ENCODE measurements at regions not wholly inside any gene's neighbourhood (a gene's known extent, or its start where the extent isn't known, plus 50 kb on each side); places are given as distances from the start of the nearest gene placed in this dataset.
"Not testable (repeated sequence)": the region's sequence is repeated elsewhere in the genome, so short reads cannot be mapped to it uniquely, and the experiment has no call there.

DNA sequence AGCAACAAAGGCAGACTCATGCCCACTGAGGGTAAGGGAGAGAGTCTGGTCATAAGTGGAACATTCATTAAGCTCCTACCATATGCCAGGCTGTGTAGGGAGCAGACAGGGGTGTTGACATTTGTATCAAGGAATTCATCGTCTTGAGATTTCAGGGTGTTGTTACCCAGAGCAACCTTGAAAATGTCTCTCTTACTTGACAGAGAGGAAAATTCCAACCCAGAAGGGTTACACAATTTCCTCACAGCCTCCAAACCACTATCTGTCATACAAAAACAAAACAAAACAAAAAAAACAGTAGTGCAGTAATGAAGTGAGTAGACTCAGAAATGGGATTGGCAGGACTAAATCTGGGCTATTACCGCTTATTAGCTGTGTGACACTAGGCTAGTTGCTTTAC is 113.2 kb downstream of the MIAT start:
- no peak for FAIRE-seq

DNA sequence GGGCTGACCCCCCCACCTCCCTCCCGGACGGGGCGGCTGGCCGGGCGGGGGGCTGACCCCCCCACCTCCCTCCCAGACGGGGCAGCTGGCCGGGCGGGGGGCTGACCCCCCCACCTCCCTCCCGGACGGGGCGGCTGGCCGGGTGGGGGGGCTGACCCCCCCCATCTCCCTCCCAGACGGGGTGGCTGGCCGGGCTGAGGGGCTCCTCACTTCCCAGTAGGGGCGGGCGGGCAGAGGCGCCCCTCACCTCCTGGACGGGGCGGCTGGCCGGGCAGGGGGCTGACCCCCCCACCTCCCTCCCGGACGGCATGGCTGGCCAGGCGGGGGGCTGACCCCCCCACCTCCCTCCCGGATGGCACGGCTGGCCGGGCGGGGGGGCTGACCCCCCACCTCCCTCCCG is 115.7 kb downstream of the MIAT start:
- not testable (repeated sequence) for FAIRE-seq

DNA sequence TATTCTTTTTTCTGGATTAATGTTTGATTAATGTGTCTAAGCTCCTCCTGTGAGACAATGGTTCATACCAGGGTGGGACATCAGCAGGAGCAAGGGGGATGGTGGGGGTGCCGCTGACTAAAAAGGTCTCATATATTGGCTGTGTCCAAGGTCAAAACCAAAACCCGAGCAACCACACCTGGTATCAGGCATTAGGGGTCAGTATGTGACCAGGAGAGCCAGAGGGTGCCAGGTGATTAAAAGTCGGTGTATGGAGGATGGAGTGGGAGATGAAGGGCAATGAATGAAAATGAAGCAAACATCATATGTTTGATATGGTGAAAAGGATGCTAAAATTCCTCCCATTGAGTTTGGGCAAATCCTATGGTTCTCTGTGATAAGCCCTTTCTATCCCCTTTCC is 118.0 kb downstream of the MIAT start:
- no peak for FAIRE-seq

- no peak for FAIRE-seq
Measured at GRCh38 chr22:26777156-26777801, 119.9 kb downstream of the MIAT start.

- FAIRE-seq: no peak
Measured at GRCh38 chr22:26778372-26778771, 121.0 kb downstream of the MIAT start.

- no peak for FAIRE-seq
Measured at GRCh38 chr22:26779108-26779507, 121.7 kb downstream of the MIAT start.

DNA sequence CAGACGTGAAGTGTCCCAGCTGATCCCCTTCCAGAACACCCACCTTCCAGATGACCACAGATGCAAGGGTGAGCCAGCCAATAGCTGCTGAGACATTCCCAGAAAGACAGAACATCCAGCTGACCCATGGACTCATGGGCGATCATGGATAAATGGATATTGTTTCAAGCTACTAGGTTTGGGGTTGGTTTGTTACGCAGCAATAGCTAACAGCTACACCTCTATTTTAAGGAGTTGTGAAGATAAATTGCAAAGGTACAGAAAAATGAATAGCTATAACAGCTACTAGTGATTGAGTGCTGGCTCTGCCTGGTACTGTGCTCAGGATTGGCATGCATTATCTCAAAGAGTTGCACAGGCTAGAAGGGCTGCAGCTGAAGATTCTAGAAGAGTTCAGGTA is 122.5 kb downstream of the MIAT start:
- no peak for FAIRE-seq

DNA sequence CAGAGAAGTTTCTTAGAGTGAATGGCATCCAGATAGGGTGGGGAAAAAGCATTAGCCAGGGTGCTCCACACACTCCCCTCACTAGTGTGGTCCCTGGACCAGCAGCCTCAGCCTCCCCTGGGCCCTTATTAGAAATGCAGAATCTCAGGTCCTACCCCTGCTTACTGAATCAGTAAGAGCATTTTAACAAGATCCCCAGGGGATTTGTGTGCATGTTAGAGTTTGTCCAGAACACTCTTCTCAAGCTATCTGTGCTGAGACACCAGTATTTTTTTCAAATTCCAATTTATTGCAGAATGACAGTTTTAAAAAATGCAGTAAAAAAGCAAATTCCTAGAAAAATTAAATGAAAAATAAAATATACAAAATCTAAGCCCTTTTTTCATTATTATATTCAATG is 123.1 kb downstream of the MIAT start:
- FAIRE-seq: no peak

- FAIRE-seq: no peak
Measured at GRCh38 chr22:26781062-26781461, 123.7 kb downstream of the MIAT start.

DNA sequence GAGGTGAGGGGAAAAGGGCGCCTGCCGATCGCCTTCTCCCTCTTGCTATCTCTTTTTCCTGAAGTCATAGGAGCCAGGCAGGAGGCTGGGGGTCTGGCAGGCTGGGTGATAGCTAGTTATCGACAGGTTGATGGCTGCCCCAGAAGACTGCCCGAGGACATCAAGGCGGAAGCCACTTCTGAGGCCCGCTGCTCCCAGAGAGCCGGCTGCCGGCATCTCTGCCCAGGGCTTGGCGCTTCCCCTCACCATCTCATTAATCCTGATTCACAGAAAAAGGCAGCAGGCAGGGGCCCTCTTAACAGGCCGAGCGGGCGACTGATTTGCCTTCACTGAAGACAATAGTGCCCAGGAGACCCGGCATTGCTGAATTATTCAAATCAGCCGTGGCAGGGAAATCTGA is 124.2 kb downstream of the MIAT start:
- no peak for FAIRE-seq

DNA sequence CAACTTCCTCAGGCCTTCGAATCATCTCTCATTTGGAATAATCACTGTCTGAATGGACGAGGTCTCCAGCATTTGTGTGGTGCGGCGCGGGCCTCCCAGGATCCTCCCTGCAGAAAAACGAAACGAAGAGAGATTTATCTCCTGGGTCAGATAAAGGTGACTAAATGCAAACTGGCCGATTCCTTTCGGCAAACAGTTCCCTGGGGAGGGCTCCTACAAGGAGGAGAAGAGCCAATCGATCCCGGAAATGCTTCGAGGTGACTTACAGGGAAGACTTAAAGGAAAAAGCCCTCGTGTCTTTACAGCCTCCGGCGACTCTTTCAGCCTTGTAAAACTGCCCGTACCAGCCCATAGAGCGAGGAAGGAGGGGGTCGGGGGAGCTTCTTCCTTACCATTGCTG is 126.5 kb downstream of the MIAT start:
- no peak for FAIRE-seq

DNA sequence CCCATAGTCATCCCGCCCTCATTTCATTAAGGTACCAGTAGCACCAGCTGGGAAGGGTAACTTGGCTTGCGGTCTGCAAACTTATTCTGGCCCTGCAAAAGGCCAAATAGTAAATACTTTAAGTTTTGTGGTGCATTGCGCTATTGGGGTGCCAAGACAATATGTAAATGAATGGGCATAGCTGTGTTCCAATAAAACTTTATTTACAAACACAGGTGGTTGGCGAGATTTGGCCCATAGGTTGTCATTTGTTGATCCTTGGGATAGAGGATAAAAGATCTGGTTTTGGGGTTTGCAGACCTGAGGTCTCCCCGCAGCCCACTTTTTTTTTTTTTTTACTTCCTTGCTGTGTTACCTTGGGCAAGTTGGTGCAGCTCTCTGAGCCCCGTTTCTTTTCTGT is 127.4 kb downstream of the MIAT start:
- FAIRE-seq: no peak

- no peak for FAIRE-seq
Measured at GRCh38 chr22:26785932-26786331, 128.5 kb downstream of the MIAT start.

GRCh38 chr22:26786398-26786797 is 129.0 kb downstream of the MIAT start:
- no peak for FAIRE-seq

DNA sequence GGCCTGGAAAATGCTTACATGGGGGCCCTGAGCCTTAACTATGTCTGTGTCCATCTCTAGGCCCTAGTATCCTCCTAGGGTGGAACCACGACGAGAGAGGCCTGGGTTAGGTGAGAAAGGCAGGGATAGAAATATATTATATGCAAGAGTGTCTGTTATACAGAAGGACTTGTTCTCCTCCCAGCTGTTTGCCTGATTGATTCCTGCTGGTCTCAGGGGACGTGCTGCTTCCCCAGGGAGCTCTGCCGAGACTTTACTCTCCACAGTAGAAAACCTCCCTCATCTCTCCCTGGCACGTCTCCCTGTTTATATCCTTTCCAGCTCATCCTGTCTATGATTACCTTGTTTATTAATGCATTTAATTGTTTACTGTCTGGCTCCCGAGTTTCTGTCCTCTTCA is 132.6 kb downstream of the MIAT start:
- FAIRE-seq: no peak

- FAIRE-seq: no peak
Measured at GRCh38 chr22:26792522-26792921, 135.1 kb downstream of the MIAT start.

DNA sequence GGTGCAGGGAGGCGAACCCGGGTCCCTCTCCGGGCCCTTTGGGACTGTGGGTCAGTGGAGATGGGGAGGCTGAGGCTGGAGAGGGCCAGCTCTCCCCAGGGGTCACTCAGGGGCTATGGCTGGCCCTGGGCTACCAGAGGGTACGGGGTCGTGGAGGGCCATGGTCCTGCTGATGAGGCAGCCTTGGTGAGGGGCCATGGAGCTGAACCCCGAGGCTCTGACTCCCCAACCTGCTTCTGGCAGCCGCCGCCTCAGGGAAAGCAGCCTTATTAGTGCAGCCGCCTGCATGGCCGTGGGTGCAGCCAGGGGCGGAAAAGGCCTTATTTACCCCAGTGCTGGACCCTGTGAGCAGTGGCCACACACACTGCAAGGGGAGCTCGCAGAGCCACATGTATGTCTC is 139.4 kb downstream of the MIAT start:
- FAIRE-seq: no peak

DNA sequence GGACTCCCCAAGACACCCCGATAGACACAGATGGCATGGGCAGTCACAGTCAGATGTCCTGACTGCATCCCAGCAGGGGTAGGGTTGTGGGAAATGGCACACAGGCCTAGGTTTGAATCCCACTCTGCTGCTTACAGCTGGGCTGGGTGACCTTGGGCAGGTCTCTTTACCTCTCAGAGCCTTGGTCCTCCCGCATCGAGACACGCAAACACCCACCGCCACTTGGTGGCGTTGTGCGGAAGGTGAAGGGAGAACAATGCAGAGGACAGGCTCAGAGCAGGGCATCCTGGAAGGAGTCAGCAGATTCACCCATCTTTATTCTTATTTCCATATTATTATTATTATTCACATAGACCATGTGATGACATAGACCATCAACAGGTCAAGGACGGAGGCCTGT is 140.5 kb downstream of the MIAT start:
- no peak for FAIRE-seq

DNA sequence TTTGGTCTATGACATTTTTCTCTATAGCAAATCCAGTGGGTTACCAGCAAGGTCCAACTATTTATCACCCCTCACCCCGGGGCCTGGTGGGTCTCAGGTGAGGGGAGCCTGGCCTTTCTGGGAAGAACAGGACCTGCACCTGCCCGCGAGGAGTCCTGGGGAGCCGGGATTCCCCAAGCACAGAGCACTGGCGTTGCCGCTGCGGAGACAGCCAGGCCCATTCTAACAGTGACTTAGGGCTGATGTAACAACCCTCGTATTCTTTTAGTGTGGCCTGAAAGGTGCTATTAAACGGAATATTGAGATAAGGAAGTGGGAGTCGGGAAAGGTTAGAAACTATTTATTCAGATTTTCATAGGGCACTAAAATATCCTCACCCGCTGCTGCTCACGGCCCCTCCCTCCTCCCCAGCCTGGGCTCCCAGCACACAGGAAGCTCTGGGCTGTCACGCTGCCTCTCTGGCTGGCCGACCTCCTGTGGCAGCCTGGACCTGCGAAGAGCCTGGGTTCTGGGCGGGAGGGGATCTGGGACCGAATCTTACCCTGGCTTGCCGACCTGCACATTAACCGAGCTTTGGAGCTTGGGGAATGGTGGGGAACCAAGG is 141.2 kb downstream of the MIAT start:
- FAIRE-seq: no peak

DNA sequence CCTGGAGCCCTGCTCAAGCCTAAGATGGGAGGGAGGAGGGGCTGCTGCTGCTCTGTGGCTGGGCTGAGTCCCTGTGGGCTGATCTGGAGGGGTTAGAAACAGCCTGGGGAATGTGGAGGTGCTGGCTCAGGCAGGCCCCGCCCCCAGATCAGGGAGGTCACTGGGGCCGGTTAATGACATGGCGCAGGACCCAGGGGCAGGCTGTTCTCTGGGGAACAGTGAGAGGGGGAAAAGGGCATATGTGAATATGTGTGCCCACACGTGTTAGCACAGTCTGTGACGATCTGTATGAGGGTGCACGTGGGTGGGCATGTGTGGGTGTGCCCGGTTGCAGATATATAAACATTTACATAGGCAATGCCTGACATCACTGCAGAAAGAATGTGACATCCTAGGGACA is 143.5 kb downstream of the MIAT start:
- no peak for FAIRE-seq

DNA sequence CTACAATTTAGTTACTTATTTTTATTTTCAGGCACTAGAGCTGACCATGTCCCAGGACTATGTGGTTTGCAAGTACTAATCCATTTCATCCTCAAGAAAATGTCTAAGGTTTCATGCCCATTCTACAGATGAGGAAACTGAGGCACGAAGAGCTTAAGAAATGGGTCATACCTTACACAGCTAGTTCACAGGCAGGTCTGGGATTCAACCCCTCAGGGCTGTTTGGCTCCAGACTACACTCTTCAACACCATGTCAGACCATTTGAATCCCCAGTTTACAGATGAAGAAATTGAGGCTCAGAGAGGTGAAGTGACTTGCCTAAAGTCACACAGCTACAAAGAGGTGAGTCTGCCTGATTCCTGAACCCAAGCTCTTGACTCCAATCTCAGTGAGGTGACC is 144.1 kb downstream of the MIAT start:
- no peak for FAIRE-seq

DNA sequence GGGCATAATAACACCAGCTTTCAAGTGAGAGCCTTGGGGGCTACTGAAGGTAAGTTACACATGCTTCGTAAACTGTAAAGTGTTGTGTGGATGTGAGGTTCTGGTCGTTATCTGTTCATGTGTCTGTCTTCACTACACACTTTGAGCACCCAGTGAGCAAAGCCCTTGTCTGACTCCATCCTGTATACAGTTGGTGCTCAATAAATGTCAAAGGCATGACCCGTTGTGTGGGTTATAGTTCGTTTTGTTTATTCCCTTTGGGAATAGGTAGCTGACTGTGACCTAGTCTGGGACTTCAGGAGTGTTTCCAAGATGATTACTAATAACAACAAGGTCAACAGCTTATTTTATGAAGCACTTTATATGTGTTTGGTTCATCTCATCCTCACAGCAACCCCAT is 146.9 kb downstream of the MIAT start:
- no peak for FAIRE-seq

GRCh38 chr22:26804911-26805539 is 147.6 kb downstream of the MIAT start:
- FAIRE-seq: no peak

DNA sequence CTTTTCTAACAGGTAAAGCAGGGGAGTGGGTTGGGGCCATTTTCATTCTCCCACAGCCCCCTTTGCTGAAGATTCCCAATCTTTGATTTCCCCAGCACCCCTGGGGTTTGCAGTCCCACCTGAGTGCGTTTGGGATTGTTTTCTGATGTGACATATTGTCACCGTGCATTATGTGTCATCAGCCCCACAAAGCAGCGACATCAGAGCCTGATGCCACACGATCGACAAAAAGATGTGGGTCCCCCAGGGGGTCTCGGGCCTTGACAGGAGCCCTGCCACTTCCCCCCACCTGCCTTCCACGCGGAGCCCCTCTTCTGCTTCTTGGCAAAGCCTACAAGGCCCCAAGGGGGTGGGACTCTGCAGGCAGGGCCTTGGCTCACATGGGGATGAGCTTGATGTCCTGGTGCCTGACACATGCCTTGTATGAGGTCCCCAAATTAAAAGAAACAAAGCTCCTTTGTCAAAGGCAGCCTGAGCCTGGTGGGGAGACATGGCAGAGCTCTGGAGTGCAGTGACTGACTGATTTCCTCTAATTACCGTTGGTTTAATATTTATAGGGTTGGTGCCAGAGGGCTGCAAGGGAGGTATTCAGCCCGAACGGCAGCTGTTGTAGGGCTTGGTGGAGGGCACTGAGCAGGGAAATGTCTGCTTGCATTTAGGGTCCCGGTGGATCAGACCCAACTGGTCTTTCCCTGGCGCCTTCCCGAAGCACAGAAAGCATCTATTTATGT is 149.2 kb downstream of the MIAT start:
- FAIRE-seq: no peak
